ENCODE measurements at regions not wholly inside any gene's neighbourhood (a gene's known extent, or its start where the extent isn't known, plus 50 kb on each side); places are given as distances from the start of the nearest gene placed in this dataset.
"Not testable (repeated sequence)": the region's sequence is repeated elsewhere in the genome, so short reads cannot be mapped to it uniquely, and the experiment has no call there.

DNA sequence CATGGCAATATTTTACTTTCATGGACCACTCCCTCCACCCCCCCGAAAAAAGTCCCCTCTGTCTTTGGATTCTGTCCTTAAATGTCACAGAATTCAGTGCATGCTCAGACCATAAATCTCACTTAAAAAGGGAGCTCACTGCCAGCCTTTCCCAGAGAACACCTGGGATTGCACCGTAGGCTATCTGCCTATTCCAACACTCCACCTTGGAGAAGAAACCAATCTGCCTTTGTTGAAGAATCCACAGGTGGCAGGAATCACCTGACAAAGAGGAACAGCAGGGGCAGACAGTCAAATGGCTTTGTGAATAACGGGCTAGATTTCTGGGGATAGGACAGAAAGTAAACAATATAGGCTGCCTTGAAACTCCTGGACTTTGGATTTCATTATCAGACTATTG, 306.7 kb upstream of the BRINP1 start:
- Histone ChIP-seq H3K4me1 (no peaks in the 10 kb centered on the region), H3K27ac (no peak overlapping the region), H3K27me3 (no peaks in the 10 kb centered on the region), H3K9me3 (no peaks in the 10 kb centered on the region), H3K4me3 (no peak overlapping the region), H3K36me3 (no peaks in the 10 kb centered on the region)
- TF ChIP-seq CTCF (IDR thresholded peaks at IDR 0.05): no peak
- no peak for DNase-seq (ENCODE audit: low spot score)

DNA sequence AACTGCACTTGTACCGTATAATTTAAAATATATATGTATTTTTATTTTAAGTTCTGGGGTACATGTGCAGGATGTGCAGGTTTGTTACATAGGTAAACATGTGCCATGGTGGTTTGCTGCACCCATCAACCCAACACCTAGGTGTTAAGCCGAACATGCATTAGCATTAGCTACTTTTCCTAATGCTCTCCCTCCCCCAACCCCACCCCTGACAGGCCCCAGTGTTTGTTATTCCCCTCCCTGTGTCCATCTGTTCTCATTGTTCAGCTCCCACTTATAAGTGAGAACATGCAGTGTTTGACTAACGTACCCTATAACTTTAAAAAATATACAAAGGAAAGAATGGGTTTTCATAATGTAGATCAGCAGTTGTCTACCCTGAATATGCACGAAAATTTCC, 303.5 kb upstream of the BRINP1 start:
- H3K4me3 ChIP-seq: not testable (repeated sequence)

GRCh38 chr9:119667916-119668315, 298.7 kb upstream of the BRINP1 start:
- Histone ChIP-seq H3K4me1 (no peaks in the 10 kb centered on the region), H3K27ac (no peak overlapping the region), H3K9me3 (no peaks in the 10 kb centered on the region)

More for the DNA sequence above, 303.5 kb upstream of the BRINP1 start:
- not testable (repeated sequence) for DNase-seq (ENCODE audit: low spot score); H3K9me3 ChIP-seq; H3K27me3 ChIP-seq; H3K27ac ChIP-seq; H3K36me3 ChIP-seq; H3K4me1 ChIP-seq

GRCh38 chr9:119667163-119667562, 297.9 kb upstream of the BRINP1 start:
- Histone ChIP-seq H3K27me3 (no peaks in the 10 kb centered on the region), H3K9me3 (no peaks in the 10 kb centered on the region), H3K4me1 (no peaks in the 10 kb centered on the region), H3K27ac (no peak overlapping the region), H3K36me3 (no peaks in the 10 kb centered on the region), H3K4me3 (no peak overlapping the region)
- no peak for DNase-seq (ENCODE audit: low spot score)
- no peak for TF ChIP-seq CTCF (IDR thresholded peaks at IDR 0.05)

More at GRCh38 chr9:119667916-119668315, 298.7 kb upstream of the BRINP1 start:
- no peak for TF ChIP-seq CTCF (IDR thresholded peaks at IDR 0.05)
- Histone ChIP-seq H3K36me3 (no peaks in the 10 kb centered on the region), H3K27me3 (no peaks in the 10 kb centered on the region), H3K4me3 (no peak overlapping the region)
- DNase-seq (ENCODE audit: low spot score): no peak

- Histone ChIP-seq H3K27me3 (no peaks in the 10 kb centered on the region), H3K9me3 (no peaks in the 10 kb centered on the region), H3K4me3 (no peak overlapping the region), H3K4me1 (no peaks in the 10 kb centered on the region), H3K36me3 (no peaks in the 10 kb centered on the region), H3K27ac (no peak overlapping the region)
- DNase-seq (ENCODE audit: low spot score): no peak
- no peak for TF ChIP-seq CTCF (IDR thresholded peaks at IDR 0.05)
Measured at GRCh38 chr9:119662329-119662728, 293.1 kb upstream of the BRINP1 start.

- no peaks in the 10 kb centered on the region for H3K27me3 ChIP-seq
- no peak for TF ChIP-seq CTCF (IDR thresholded peaks at IDR 0.05)
- H3K4me1 ChIP-seq: no peaks in the 10 kb centered on the region
- no peak overlapping the region for H3K27ac ChIP-seq
- H3K36me3 ChIP-seq: no peaks in the 10 kb centered on the region
- H3K4me3 ChIP-seq: no peak overlapping the region
- H3K9me3 ChIP-seq: no peaks in the 10 kb centered on the region
- DNase-seq (ENCODE audit: low spot score): no peak
Measured at GRCh38 chr9:119652931-119653330, 283.7 kb upstream of the BRINP1 start.

All from right atrium auricular region (tissue), 2 donors.